ENCODE measurements at regions not wholly inside any gene's neighbourhood (a gene's known extent, or its start where the extent isn't known, plus 50 kb on each side); places are given as distances from the start of the nearest gene placed in this dataset.
"Not testable (repeated sequence)": the region's sequence is repeated elsewhere in the genome, so short reads cannot be mapped to it uniquely, and the experiment has no call there.

GRCh38 chr3:190984502-190985244, 122.2 kb upstream of the GMNC start:
- DNase-seq, result no peak

GRCh38 chr3:190983875-190984274, 121.4 kb upstream of the GMNC start:
- DNase-seq, result no peak

GRCh38 chr3:190973771-190974170, 111.3 kb upstream of the GMNC start:
- no peak for DNase-seq

GRCh38 chr3:190972840-190973270, 110.4 kb upstream of the GMNC start:
- DNase-seq, result no peak

- no peak for DNase-seq
Measured at GRCh38 chr3:190972196-190972595, 109.7 kb upstream of the GMNC start.

GRCh38 chr3:190970560-190970959, 108.1 kb upstream of the GMNC start:
- no peak for DNase-seq

- no peak for DNase-seq
Measured at GRCh38 chr3:190968616-190969015, 106.1 kb upstream of the GMNC start.

GRCh38 chr3:190964931-190965330, 102.4 kb upstream of the GMNC start:
- DNase-seq, result not testable (repeated sequence)

GRCh38 chr3:190959077-190959476, 96.6 kb upstream of the GMNC start:
- no peak for DNase-seq

GRCh38 chr3:190941694-190942260, 79.3 kb upstream of the GMNC start:
- no peak for DNase-seq

- DNase-seq, result not testable (repeated sequence)
Measured at GRCh38 chr3:190934616-190935015, 72.1 kb upstream of the GMNC start.

GRCh38 chr3:190926619-190927018, 64.1 kb upstream of the GMNC start:
- DNase-seq, result no peak

- no peak for DNase-seq
Measured at GRCh38 chr3:190912736-190913135, 50.2 kb upstream of the GMNC start.
